ENCODE measurements at regions not wholly inside any gene's neighbourhood (a gene's known extent, or its start where the extent isn't known, plus 50 kb on each side); places are given as distances from the start of the nearest gene placed in this dataset.
"Not testable (repeated sequence)": the region's sequence is repeated elsewhere in the genome, so short reads cannot be mapped to it uniquely, and the experiment has no call there.

- no peak for DNase-seq
Measured at GRCh38 chr3:88298189-88298588, 148.4 kb downstream of the C3orf38 start.

- DNase-seq: no peak
Measured at GRCh38 chr3:88301273-88301995, 151.7 kb downstream of the C3orf38 start.

GRCh38 chr3:88301996-88302393, 152.2 kb downstream of the C3orf38 start:
- DNase-seq: no peak

- DNase-seq: not testable (repeated sequence)
Measured at GRCh38 chr3:88303331-88303904, 153.7 kb downstream of the C3orf38 start.

DNA sequence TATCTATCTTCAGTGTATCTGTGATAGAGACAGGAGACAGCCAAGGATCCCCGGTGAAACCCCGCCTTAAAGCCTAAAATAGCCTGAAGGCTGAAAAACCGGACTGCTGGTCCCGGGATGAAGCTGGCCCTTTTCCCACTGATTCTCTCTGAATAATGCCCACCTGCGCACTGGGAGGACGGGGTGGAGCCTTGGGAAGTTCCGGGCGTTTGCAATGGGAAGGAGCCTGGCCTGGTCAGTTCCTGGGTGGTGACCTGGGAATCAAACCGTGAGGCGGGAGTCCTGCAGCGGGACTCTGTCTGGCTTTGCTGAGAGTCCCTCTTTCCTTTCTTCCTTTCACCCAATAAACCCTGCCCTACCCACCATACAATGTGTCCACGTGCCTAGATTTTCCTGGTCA, 157.9 kb downstream of the C3orf38 start:
- DNase-seq: no peak

- no peak for DNase-seq
Measured at GRCh38 chr3:88311826-88312225, 162.1 kb downstream of the C3orf38 start.

GRCh38 chr3:88312256-88312655, 162.5 kb downstream of the C3orf38 start:
- no peak for DNase-seq

DNA sequence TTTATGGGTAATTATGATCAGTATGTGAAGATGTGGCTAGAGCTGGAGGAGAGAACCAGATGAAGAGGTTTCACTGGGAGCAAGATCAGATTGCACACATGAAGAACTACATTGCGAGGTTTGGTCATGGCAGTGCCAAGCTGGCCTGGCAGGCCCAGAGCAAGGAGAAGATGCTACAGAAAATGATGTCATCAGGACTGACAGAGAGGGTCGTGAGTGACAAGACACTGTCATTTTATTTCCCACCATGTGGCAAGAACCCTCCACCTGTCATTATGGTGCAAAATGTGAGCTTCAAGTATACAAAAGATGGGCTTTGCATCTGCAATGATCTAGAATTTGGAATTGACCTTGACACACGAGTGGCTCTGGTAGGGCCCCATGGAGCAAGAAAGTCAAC, 168.3 kb downstream of the C3orf38 start:
- DNase-seq: no peak

GRCh38 chr3:88321363-88322050, 171.7 kb downstream of the C3orf38 start:
- no peak for DNase-seq

GRCh38 chr3:88324788-88325187, 175.0 kb downstream of the C3orf38 start:
- DNase-seq: no peak

- DNase-seq: no peak
Measured at GRCh38 chr3:88334187-88334868, 184.6 kb downstream of the C3orf38 start.

GRCh38 chr3:88336894-88337293, 187.1 kb downstream of the C3orf38 start:
- no peak for DNase-seq

DNA sequence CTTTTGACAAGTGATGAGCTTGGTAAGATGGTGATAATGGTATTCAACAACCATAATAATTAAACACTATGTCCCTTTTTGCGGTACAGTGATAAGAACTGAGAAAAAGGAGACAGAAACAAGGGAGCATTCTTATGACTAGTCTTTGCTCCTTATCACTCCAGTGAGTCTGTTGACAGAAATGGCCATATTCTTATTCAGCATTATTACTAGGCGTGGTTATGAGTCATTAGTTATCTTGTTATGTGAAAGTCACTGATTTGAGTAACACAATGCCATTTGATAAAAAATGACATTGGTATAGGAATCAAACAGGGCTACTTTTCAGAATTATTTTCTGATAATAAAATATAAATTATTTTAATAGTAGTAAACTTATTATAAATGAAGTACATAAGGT, 193.5 kb downstream of the C3orf38 start:
- no peak for DNase-seq

- DNase-seq: no peak
Measured at GRCh38 chr3:88346643-88347042, 196.9 kb downstream of the C3orf38 start.

DNA sequence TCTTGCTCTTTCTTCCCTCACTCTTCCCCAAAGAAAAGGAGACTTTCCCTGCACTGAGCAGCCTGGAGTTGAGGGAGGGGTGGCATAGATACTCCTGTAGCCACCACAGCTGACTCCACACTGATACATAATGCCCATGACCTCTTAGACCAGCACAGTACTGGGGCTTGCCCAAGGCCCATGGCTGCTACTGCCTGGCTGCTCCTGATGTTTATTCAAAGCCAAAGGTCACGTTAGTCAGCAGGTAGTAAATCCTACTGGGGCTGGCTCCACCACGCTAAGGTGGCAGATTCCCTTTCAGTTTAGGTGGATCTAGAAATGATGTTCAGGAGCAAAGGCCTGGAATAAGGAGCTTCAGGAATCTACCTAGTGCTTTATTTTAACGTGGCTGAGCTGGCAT, 212.7 kb downstream of the C3orf38 start:
- DNase-seq: no peak

DNA sequence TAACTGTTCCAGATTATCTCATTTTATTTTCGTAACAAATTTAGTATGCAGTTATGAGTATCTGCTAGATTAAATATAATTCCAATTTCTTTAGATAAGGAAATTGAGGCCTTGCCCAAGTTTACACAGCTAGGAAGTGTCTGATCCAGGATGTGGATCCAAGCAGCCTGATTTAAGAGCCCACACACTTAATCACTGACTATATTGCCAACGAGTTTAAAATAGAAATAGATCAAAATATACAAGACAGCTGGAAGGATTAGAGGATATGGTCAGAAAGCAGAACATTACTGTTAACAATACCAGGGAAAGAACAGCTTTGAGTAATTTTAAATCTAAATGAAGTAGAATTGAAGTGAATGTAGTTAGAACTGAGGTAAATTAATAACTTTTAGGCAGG, 215.2 kb downstream of the C3orf38 start:
- DNase-seq: no peak

DNA sequence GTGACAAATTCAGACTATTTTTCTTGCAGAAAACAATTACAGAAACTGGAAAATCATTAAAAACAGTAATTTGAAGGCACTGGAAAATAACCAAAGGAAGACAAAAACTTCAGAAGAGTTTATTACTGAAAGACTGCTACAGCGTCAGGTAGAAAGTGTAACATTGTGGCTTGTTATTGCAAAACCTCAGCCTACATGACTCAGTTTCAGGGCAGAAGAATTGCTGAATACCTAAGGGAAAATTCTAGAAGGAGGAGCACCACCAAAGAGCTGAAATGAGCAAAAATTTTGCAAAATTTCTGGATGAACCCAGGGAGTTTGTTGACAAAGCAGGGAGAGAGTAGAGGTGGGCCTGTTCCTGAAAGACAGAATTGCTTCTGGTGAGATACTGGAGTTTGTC, 219.6 kb downstream of the C3orf38 start:
- no peak for DNase-seq

DNA sequence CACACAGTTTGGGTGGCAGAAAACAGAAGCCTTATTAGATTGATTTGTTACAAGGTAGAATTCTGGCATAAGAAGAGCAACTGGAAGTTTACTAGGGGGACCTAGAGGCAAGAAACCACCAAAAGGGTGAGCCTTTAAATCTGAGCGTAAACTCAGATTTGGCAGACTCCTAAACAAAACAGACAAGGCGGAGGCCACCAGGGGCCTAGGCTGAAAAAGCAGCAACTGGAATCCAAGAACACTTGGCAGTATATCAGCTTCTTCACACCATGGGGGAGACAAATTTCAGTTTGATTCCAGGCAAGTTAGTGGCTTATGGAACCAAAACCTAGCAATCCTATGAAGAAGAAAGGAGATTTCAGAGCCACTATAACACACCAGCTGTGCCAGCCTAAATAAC, 220.0 kb downstream of the C3orf38 start:
- DNase-seq: no peak

- DNase-seq: no peak
Measured at GRCh38 chr3:88385090-88385489, 235.3 kb downstream of the C3orf38 start.

DNA sequence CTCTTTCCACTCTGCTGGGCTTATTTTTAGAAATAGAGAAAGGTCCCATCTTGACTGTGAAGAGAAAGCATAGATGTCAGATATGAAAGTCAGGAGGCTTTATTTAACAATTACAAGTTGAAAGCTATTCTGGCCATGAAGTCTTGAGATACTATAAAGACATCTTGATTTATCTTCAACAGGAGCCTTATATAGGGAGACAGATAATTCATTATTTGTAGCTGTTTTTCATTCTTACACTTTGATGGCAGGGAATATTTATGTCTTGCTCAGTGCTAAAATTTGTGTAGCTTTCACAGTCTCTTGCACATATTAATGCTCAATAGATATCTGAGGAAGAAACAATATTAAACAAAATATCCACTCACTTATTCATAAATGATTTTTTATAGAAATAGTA, 248.8 kb downstream of the C3orf38 start:
- DNase-seq: no peak

DNA sequence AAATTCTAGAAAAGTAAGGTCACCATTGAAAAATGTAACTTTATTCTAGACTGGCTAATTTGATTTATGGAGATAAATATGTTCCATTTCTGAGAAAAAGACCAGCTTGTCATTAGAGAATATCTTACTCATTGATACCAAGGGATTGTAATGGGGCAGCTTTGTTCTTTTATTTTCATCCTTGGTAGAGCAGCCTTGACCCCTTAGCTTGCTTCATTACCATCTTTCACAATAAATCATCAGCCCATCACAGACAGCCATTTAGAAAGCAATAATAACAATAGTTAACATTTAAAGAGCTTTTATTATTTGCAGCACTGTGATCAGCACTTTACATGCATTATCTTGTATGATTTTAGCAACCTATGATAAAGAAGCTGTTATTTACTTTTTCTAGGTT, 253.6 kb downstream of the C3orf38 start:
- no peak for DNase-seq

DNA sequence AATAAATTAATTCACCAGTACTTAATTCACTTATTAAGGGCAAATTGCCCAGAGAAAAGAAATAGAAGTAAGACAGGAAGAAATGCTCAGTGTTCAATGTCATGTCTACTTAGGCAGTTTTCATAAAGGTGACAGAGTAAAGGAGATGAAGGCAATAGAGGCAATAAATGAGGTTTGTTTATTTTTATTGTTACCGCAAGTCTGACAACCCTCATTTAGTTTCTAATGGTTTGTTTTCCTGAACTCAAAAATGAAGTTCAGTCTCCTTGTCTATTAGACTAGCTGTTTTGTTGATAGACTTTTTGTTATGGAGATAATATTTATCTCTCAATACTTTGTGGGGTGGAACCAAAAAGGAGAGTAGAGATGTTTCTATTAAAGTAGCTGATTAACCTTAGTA, 258.3 kb downstream of the C3orf38 start:
- no peak for DNase-seq

- DNase-seq: no peak
Measured at GRCh38 chr3:88408935-88409334, 259.2 kb downstream of the C3orf38 start.

- no peak for DNase-seq
Measured at GRCh38 chr3:88410259-88410658, 260.5 kb downstream of the C3orf38 start.
